AG09309 (cell line): ENCODE measurements at regions not wholly inside any gene's neighbourhood (a gene's known extent, or its start where the extent isn't known, plus 50 kb on each side); places are given as distances from the start of the nearest gene placed in this dataset.

Experiments used
- DNase-seq: peaks from one replicate; pipeline ENCODE4 v3.0.0-alpha.2; 2010; ENCODE audit warnings: low read depth
- H3K4me3 ChIP-seq: 2 replicates; pipeline ENCODE4 v1.5.1; 2011; ENCODE audit warnings: mild to moderate bottlenecking, low read depth, low read length, moderate library complexity; ENCODE audit not compliant: control insufficient read depth
- TF ChIP-seq, protein P1 (sequence below): IDR thresholded peaks from 2 replicates; pipeline ENCODE4 v1.5.1; 2011; ENCODE audit warnings: mild to moderate bottlenecking, low read depth, low read length, inconsistent platforms; ENCODE audit not compliant: insufficient read depth, control insufficient read depth; ENCODE audit errors: missing control alignments

DNA sequence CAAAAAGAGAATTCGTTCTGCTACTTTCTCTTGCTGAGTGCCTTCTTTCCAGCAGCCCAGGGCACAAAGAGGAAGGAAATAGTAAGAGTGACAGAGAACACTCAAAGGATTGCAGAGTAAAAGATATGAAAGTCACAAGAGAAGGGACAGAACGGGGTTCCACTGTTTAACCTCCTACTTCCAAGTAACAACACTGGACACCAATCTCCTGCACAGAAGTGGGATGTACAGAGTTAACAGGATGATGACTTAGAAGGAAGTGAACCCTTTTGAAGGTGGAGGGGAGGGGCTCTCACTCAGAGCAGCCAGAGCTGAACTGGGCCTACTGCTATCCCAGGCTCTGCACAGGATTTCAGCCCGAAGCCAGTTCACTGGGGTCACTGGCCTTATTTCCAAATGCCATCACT, 130.1 kb upstream of the PRICKLE2 start:
- DNase-seq = no peak

DNA sequence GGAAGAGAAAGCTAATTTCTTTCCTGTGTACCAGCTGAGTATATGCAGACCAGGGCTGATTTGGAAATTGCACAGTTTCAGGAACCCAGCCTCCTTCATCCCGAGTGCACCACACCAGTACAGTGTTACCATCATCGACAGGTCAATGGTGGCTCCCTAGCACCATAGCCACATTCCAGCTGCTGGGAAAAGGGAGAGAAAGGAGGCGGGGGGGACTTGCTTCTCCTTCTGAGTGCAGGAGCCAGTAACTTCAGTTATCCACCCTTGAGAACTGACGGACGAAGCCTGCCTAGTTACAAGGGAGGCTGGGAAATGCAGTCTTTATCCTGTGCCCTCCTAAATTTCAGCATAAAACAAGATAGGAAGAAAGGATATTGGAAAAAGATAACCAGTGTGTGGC, 129.7 kb upstream of the PRICKLE2 start:
- H3K4me3 ChIP-seq = no peak overlapping the region
- TF ChIP-seq, protein P1, sequence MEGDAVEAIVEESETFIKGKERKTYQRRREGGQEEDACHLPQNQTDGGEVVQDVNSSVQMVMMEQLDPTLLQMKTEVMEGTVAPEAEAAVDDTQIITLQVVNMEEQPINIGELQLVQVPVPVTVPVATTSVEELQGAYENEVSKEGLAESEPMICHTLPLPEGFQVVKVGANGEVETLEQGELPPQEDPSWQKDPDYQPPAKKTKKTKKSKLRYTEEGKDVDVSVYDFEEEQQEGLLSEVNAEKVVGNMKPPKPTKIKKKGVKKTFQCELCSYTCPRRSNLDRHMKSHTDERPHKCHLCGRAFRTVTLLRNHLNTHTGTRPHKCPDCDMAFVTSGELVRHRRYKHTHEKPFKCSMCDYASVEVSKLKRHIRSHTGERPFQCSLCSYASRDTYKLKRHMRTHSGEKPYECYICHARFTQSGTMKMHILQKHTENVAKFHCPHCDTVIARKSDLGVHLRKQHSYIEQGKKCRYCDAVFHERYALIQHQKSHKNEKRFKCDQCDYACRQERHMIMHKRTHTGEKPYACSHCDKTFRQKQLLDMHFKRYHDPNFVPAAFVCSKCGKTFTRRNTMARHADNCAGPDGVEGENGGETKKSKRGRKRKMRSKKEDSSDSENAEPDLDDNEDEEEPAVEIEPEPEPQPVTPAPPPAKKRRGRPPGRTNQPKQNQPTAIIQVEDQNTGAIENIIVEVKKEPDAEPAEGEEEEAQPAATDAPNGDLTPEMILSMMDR = no peak
- no peak for DNase-seq

More for the DNA sequence above, 130.1 kb upstream of the PRICKLE2 start:
- H3K4me3 ChIP-seq = no peak overlapping the region
- TF ChIP-seq, protein P1 = no peak

DNA sequence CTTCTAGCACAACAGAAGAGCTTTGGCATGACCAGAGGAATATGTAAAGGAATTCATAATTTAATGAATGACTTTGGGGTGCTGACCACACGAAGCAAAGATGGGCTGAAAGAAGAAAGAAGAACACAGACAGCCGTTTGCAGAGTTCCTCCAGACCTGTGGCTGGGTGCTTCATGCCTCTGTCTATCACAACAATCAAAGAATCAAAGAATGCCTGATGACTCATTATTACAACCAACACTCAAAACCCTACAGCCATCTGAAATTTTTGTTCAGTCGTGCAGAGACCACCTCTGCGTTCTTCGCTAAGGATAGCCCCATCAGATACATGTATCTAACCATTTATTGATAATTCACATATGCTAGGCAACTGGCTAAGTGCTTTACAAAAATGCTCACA, 129.0 kb upstream of the PRICKLE2 start:
- DNase-seq = no peak
- no peak overlapping the region for H3K4me3 ChIP-seq
- TF ChIP-seq, protein P1 = no peak

DNA sequence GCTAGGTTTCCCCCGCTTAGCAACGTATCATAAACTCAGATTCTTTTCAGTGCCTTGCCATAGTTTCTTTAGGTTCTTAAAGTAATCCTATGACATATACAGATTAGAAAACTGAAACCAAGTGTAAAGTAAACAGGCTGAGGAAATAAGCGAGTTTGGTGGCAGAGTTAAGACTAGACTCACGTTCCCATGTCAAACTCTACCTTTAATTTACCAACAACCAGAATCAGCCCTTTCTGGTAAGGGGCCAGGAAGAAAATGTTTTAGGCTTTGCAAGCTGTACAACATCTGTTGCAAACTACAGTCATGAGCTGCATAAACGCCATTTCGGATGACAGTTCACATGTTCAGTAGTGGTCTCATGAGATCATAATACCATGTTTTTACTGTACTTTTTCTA, 128.0 kb upstream of the PRICKLE2 start:
- no peak for DNase-seq
- TF ChIP-seq, protein P1 = no peak
- no peak overlapping the region for H3K4me3 ChIP-seq

DNA sequence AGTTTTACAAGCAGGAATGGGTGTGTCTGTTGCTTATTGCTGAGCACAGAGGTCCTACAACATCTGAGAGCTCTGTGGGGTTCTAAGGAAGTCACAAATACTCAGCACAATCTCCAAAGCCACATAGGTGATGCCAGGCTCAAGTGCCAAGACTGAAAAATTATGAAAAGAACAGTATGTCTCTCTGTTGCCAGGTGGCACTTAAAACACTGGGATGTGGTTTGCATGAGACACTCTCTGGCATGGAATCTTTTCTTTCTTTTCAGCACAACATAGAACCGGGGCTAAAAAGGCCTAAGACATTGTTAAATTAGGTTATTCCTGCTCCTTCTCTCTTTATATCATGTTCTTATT, 127.3 kb upstream of the PRICKLE2 start:
- no peak overlapping the region for H3K4me3 ChIP-seq
- no peak for DNase-seq
- TF ChIP-seq, protein P1 = no peak

DNA sequence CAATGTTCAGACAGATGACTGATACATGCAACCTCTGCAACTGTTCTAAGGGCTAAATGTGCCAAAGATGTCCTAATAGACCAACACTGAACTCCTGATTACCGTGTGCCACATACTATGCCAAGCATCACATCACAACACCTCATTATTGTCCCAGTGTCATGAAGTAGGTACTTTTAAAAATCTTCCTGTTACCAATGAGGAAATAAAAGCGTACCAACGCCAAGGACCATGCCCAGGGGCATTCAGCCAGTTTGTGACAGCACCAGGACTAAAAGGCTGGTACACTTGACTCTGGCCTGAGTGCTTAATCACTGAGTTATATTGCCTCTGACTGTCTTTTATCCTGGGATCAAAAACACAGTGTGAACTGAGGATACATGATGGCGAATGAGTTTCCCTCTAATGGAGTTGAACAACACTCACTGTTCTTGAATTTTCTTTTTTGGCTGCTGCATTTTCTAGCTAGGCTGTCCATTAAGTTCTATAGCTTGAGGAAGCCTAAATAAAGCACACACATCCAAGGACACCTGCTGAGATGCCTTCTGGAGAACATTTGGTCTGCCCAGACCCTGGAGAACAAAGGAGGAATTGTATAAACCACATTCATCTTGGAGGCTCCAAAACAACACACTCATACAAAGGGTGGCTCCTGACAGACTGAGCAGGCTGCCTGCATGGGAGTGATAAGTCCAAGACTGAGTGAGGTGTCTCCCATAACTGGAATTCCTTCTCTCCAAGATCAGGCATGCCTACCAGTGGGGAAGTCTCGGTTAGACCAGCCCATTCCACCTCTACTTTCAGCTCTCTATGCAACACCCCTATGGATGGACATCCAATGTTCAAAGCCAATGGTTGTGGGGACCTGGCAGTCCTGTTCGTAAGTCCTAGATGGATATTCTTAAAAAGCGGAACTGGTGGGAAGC, 126.7 kb upstream of the PRICKLE2 start:
- TF ChIP-seq, protein P1 = no peak
- no peak overlapping the region for H3K4me3 ChIP-seq
- DNase-seq = no peak

DNA sequence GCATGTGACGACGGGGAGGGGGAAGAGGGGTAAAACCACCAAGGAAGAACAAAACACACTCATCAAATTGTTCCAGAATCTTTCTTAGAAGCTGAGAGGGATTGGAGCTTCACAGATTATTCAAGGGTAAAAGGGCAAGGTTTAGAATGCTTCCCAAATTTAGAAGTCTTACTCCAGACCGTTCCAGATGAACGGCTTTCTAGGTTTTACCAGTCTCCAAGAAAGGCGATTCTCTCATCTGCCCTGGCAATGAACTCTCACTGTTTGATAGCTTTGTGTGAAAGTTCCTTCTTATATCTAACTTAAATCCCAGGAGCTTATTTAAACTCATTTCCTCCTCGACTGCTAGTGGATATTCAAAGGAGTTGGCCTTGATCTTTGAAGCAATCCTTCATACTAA, 124.3 kb upstream of the PRICKLE2 start:
- H3K4me3 ChIP-seq = no peak overlapping the region
- TF ChIP-seq, protein P1 = no peak
- no peak for DNase-seq
